HCT116 (cell line): ENCODE measurements at regions not wholly inside any gene's neighbourhood (a gene's known extent, or its start where the extent isn't known, plus 50 kb on each side); places are given as distances from the start of the nearest gene placed in this dataset.

Experiments
- ATAC-seq: fragments of 200-7000 bp; cut with Tn5 transposase; 2 replicates; pipeline ENCODE4 v1.9.1; 2020; ENCODE audit warnings: mild to moderate bottlenecking, moderate library complexity
- BruUV-seq: library from RNA; stranded (reverse); fragments of 400-500 nt; replicated peaks from 2 replicates; lab custom pipeline; 2021; lab: Mats Ljungman, UMichigan
- CTCF ChIA-PET: fragments of 300-600 bp; sonication (Branson Sonifier 250); formaldehyde crosslinking; loops from one replicate; lab custom pipeline; 2021; ENCODE audit warnings: antibody characterized with exemption; lab: Charles Lee
- POLR2A ChIA-PET: fragments of 300-600, 350-600 bp; sonication (Branson Sonifier 250); formaldehyde crosslinking; loops from one replicate; lab custom pipeline; 2021; ENCODE audit warnings: antibody characterized with exemption; lab: Charles Lee
- RAD21 ChIA-PET, 2 experiments: fragments of 300-600 bp; sonication (Branson Sonifier 250); formaldehyde crosslinking; loops; one replicate each; lab custom pipeline; 2023; ENCODE audit warnings: low total read pairs in 2 of 2; ENCODE audit not compliant: uncharacterized antibody in 2 of 2, unreplicated experiment in 2 of 2, low non-redundant PET in 1 of 2; lab: Charles Lee
- DNase-seq: peaks from one replicate; pipeline ENCODE4 v3.0.0-alpha.2; 2010; ENCODE audit warnings: low read depth, low spot score
- H2AFZ ChIP-seq: fragments of 200-600 bp; shearing (Covaris generic), sonication (generic); 2 replicates; pipeline ENCODE4 v1.6.1; 2017; ENCODE audit warnings: low read depth, mixed run types, mixed read lengths, antibody characterized with exemption, low read length; ENCODE audit not compliant: poor library complexity, severe bottlenecking
- H3K27ac ChIP-seq: 2 replicates; pipeline ENCODE4 v1.5.1; 2012; ENCODE audit warnings: low read depth, low read length
- H3K27me3 ChIP-seq: fragments of 200-600 bp; sonication (generic); 2 replicates; pipeline ENCODE4 v1.6.1; 2016; ENCODE audit warnings: mixed run types, low read length, mixed read lengths; ENCODE audit not compliant: insufficient read depth
- H3K36me3 ChIP-seq, 2 experiments: fragments of 200-500 bp in 1 of 2; fragments of 200-600 bp in 1 of 2; sonication (Bioruptor generic) in 1 of 2; sonication (generic) in 1 of 2; 2 replicates each; pipeline versions ENCODE4 v1.5.1 to v1.6.1; 2014 to 2016; ENCODE audit warnings: low read length in 2 of 2, inconsistent platforms in 1 of 2, mixed read lengths in 1 of 2, mixed run types in 1 of 2; ENCODE audit not compliant: insufficient read depth in 2 of 2, control insufficient read depth in 1 of 2
- H3K4me1 ChIP-seq, 2 experiments: fragments of 200-600 bp in 1 of 2; sonication (generic) in 1 of 2; 2 replicates each; pipeline versions ENCODE4 v1.5.1 to v1.6.1; 2012 to 2017; ENCODE audit warnings: low read length in 2 of 2, inconsistent platforms in 1 of 2, mild to moderate bottlenecking in 1 of 2, mixed read lengths in 1 of 2, mixed run types in 1 of 2, moderate library complexity in 1 of 2; ENCODE audit not compliant: insufficient read depth in 2 of 2, control insufficient read depth in 1 of 2
- H3K4me2 ChIP-seq: fragments of 200-600 bp; sonication (generic); 2 replicates; pipeline ENCODE4 v1.6.1; 2017; ENCODE audit warnings: mixed run types, low read length, mixed read lengths
- H3K4me3 ChIP-seq, 2 experiments: fragments of 200-600 bp in 1 of 2; sonication (generic) in 1 of 2; replicated peaks in 1 of 2; 2 replicates each; pipeline ENCODE4 v1.5.1; 2011 to 2016; ENCODE audit warnings: low read length in 2 of 2, control low read depth in 1 of 2, low read depth in 1 of 2, mild to moderate bottlenecking in 1 of 2, mixed read lengths in 1 of 2, mixed run types in 1 of 2
- H3K79me2 ChIP-seq: fragments of 200-600 bp; sonication (generic); 2 replicates; pipeline ENCODE4 v1.6.1; 2017; ENCODE audit warnings: mild to moderate bottlenecking, mixed run types, low read length, moderate library complexity, mixed read lengths; ENCODE audit not compliant: insufficient read depth
- H3K9ac ChIP-seq: fragments of 200-600 bp; sonication (generic); 2 replicates; pipeline ENCODE4 v1.6.1; 2016; ENCODE audit warnings: low read length, mixed read lengths
- H3K9me2 ChIP-seq: fragments of 200-600 bp; sonication (generic), shearing (Covaris generic); 2 replicates; pipeline ENCODE4 v1.6.1; 2017; ENCODE audit warnings: mixed run types, mild to moderate bottlenecking, moderate library complexity; ENCODE audit not compliant: insufficient read depth
- H3K9me3 ChIP-seq, 2 experiments: fragments of 200-500 bp in 1 of 2; fragments of 200-600 bp in 1 of 2; sonication (Bioruptor generic) in 1 of 2; sonication (generic) in 1 of 2; 2 replicates each; pipeline ENCODE4 v1.6.1; 2014 to 2017; ENCODE audit warnings: low read length in 2 of 2, mixed read lengths in 2 of 2, inconsistent platforms in 1 of 2, low read depth in 1 of 2, mild to moderate bottlenecking in 1 of 2, mixed run types in 1 of 2, moderate library complexity in 1 of 2; ENCODE audit not compliant: control insufficient read depth in 1 of 2, insufficient read depth in 1 of 2
- H4K20me1 ChIP-seq: fragments of 200-600 bp; sonication (generic), shearing (Covaris generic); 2 replicates; pipeline ENCODE4 v1.6.1; 2017; ENCODE audit warnings: mixed run types, mild to moderate bottlenecking, moderate library complexity; ENCODE audit not compliant: insufficient read depth
- CBX3 ChIP-seq: IDR thresholded peaks from 2 replicates; pipeline ENCODE4 v1.6.1; 2012; ENCODE audit warnings: low read depth
- EGR1 ChIP-seq: IDR thresholded peaks from 2 replicates; pipeline ENCODE4 v1.6.1; 2012; ENCODE audit warnings: low read depth
- ELF1 ChIP-seq: IDR thresholded peaks from 2 replicates; pipeline ENCODE4 v1.6.1; 2012; ENCODE audit warnings: low read depth, borderline replicate concordance
- EZH2 ChIP-seq: fragments of 200-600 bp; sonication (generic); IDR thresholded peaks from 2 replicates; pipeline ENCODE4 v1.6.1; 2017; ENCODE audit warnings: antibody characterized with exemption, mixed run types
- EZH2phosphoT487 ChIP-seq: fragments of 200-600 bp; IDR thresholded peaks from 2 replicates; pipeline ENCODE4 v1.6.1; 2018; ENCODE audit warnings: antibody characterized with exemption, borderline replicate concordance
- FOSL1 ChIP-seq: IDR thresholded peaks from 2 replicates; pipeline ENCODE4 v1.6.1; 2012; ENCODE audit warnings: low read depth
- JUND ChIP-seq: IDR thresholded peaks from 2 replicates; pipeline ENCODE4 v1.6.1; 2012
- MAX ChIP-seq: IDR thresholded peaks from 2 replicates; pipeline ENCODE4 v1.6.1; 2012
- POLR2A ChIP-seq: IDR thresholded peaks from 2 replicates; pipeline ENCODE4 v1.7.0; 2011; ENCODE audit warnings: borderline replicate concordance; ENCODE audit not compliant: insufficient read depth, insufficient read length; ENCODE audit errors: extremely low read depth
- POLR2AphosphoS5 ChIP-seq: IDR thresholded peaks from 2 replicates; pipeline ENCODE4 v1.6.1; 2011; ENCODE audit warnings: mild to moderate bottlenecking, low read depth, low read length, moderate library complexity
- RAD21 ChIP-seq: IDR thresholded peaks from 2 replicates; pipeline ENCODE4 v1.6.1; 2012; ENCODE audit warnings: low read depth, mild to moderate bottlenecking
- SIN3A ChIP-seq: IDR thresholded peaks from 2 replicates; pipeline ENCODE4 v1.6.1; 2012; ENCODE audit warnings: low read depth
- SP1 ChIP-seq: IDR thresholded peaks from 2 replicates; pipeline ENCODE4 v1.6.1; 2012; ENCODE audit warnings: low read depth
- SRF ChIP-seq: IDR thresholded peaks from 2 replicates; pipeline ENCODE4 v1.6.1; 2012; ENCODE audit warnings: low read depth
- TCF7L2 ChIP-seq: IDR thresholded peaks from 2 replicates; pipeline ENCODE4 v1.7.0; 2011; ENCODE audit warnings: borderline replicate concordance, inconsistent platforms; ENCODE audit not compliant: insufficient read depth, insufficient read length; ENCODE audit errors: extremely low read depth
- YY1 ChIP-seq: IDR thresholded peaks from 2 replicates; pipeline ENCODE4 v1.6.1; 2011; ENCODE audit warnings: low read length, low read depth, moderate library complexity, mild to moderate bottlenecking; ENCODE audit not compliant: insufficient replicate concordance; ENCODE audit errors: extremely low read depth
- ZFX ChIP-seq: fragments of 450-650 bp; IDR thresholded peaks from 2 replicates; pipeline ENCODE4 v1.6.1; 2017
- ZNF274 ChIP-seq: fragments of 200-500 bp; sonication (Bioruptor generic); IDR thresholded peaks from 2 replicates; pipeline ENCODE4 v1.6.1; 2014; ENCODE audit warnings: mild to moderate bottlenecking, low read depth, low read length, inconsistent platforms
- intact Hi-C: fragments of 100-400 bp; cut with micrococcal nuclease; formaldehyde crosslinking; loops from 2 replicates; pipeline ENCODE4 v1.10.0; 2022
- TF ChIP-seq, protein P1 (sequence below), 3 experiments: fragments of 200-600 bp in 1 of 3; sonication (generic) in 1 of 3; IDR thresholded peaks in 2 of 3; conservative IDR thresholded peaks in 1 of 3; 2 replicates each; pipeline ENCODE4 v1.5.1; 2012 to 2017; ENCODE audit warnings: low read depth in 2 of 3, low read length in 2 of 3, antibody characterized with exemption in 1 of 3, borderline replicate concordance in 1 of 3, control low read depth in 1 of 3, mild to moderate bottlenecking in 1 of 3, mixed read lengths in 1 of 3, mixed run types in 1 of 3, moderate library complexity in 1 of 3; ENCODE audit not compliant: insufficient read depth in 1 of 3
- TF ChIP-seq, protein P2 (sequence below): IDR thresholded peaks from 2 replicates; pipeline ENCODE4 v1.6.1; 2011; ENCODE audit warnings: mild to moderate bottlenecking, low read length, moderate library complexity; ENCODE audit not compliant: insufficient replicate concordance; ENCODE audit errors: extremely low read depth

DNA sequence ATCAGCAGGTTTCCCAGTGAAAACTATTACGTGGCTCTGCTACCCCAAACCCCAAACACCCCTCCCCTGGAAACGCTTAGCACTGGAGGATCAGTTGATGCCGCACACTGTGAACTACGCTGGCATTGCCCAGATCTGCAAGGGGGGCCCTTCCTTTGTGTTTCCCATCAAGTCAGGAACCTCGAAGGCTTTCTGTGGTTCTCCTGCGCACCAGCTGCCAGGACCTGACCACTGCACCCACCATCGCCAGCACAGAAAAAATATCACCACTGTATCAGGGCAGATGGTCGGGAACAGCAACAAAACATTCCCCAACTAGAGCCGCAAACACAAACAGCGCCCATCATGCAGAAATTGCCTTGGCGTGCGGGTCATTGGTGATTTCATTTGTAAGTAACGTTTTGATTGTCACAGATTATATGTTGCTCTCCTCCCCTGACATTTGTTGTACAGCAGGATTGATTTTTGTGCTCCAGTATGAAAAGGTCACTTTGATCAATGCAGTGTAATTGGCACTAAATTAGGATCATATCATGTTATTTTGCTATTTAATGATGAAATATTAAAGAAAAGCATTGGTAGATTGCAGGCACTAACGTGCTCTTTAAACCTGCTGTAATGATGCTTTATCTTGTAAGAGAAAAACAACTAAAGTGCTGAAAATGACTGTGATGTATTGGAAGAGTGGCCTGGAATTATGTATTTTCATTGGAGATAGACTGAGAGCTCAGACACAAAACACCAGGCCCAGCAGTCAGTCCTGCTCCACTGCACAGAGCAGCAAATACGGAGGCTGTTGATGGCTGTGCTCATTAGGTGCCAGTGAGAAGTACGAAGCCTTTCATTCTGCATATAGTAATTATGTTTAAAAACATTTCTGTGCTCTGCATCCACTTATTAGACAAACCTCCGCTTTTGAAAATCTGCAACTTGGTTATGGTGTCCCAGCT is 833.2 kb upstream of the SALL3 start (continued):
- TF ChIP-seq POLR2AphosphoS5 (no peak), FOSL1 (no peak), SP1 (no peak)
- TF ChIP-seq, all 23 proteins: peak for 0

DNA sequence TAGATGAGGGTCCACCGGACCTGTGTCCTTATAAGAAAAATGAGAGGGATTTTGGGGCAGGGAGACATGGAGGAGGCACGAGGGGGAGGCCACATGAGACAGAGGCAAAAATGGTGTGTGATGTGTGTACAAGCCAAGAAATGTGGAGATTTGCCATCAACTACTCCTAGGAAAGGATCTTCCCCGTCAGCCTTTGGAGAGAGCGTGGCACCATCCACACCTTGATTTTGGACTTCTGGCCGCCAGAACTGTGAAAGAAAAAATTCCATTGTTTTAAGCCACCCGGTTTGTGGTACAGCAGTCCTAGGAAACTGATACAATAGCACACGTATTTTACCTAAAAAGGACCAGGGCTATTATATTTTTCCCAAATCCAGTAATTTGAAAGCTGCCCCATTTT is 829.0 kb upstream of the SALL3 start:
- H4K20me1 ChIP-seq = no peaks in the 10 kb centered on the region
- CTCF ChIA-PET = no interaction called here
- H3K79me2 ChIP-seq = no peaks in the 10 kb centered on the region
- intact Hi-C loops = no loop called here
- BruUV-seq = no TSS peak
- peaks cover 20 to 24% of the 10 kb centered on the region in 2 experiments; a peak in 3 of 4 replicates for H3K9me3 ChIP-seq
- H3K4me1 ChIP-seq = no peaks in the 10 kb centered on the region
- no peaks in the 10 kb centered on the region for H3K9me2 ChIP-seq
- DNase-seq (no peak), ATAC-seq (no peak)
- H3K27me3 ChIP-seq = no peaks in the 10 kb centered on the region
- H3K4me3 ChIP-seq = no peak overlapping the region
- POLR2A ChIA-PET = no interaction called here
- RAD21 ChIA-PET = no interaction called here
- H3K9ac ChIP-seq = no peak overlapping the region
- H3K4me2 ChIP-seq = no peak overlapping the region
- H3K27ac ChIP-seq = no peak overlapping the region
- no peaks in the 10 kb centered on the region for H3K36me3 ChIP-seq
- H2AFZ ChIP-seq = no peak overlapping the region
- TF ChIP-seq ZNF274 (no peak), POLR2A (no peak), JUND (no peak), EGR1 (no peak), YY1 (no peak), SP1 (no peak), SIN3A (no peak), ZFX (no peak), EZH2phosphoT487 (no peak), SRF (no peak), POLR2AphosphoS5 (no peak), CBX3 (no peak), MAX (no peak), EZH2 (no peak), TCF7L2 (no peak), RAD21 (no peak), ELF1 (no peak)
- TF ChIP-seq, protein P1, sequence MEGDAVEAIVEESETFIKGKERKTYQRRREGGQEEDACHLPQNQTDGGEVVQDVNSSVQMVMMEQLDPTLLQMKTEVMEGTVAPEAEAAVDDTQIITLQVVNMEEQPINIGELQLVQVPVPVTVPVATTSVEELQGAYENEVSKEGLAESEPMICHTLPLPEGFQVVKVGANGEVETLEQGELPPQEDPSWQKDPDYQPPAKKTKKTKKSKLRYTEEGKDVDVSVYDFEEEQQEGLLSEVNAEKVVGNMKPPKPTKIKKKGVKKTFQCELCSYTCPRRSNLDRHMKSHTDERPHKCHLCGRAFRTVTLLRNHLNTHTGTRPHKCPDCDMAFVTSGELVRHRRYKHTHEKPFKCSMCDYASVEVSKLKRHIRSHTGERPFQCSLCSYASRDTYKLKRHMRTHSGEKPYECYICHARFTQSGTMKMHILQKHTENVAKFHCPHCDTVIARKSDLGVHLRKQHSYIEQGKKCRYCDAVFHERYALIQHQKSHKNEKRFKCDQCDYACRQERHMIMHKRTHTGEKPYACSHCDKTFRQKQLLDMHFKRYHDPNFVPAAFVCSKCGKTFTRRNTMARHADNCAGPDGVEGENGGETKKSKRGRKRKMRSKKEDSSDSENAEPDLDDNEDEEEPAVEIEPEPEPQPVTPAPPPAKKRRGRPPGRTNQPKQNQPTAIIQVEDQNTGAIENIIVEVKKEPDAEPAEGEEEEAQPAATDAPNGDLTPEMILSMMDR (IDR thresholded peaks at IDR 0.05 in 2 of 3, conservative IDR thresholded peaks at IDR 0.05 in 1 of 3; ENCODE audit: borderline replicate concordance in 1 of 3, insufficient read depth in 1 of 3, low read depth in 2 of 3, low read length in 2 of 3) = no peak
- TF ChIP-seq, protein P2, sequence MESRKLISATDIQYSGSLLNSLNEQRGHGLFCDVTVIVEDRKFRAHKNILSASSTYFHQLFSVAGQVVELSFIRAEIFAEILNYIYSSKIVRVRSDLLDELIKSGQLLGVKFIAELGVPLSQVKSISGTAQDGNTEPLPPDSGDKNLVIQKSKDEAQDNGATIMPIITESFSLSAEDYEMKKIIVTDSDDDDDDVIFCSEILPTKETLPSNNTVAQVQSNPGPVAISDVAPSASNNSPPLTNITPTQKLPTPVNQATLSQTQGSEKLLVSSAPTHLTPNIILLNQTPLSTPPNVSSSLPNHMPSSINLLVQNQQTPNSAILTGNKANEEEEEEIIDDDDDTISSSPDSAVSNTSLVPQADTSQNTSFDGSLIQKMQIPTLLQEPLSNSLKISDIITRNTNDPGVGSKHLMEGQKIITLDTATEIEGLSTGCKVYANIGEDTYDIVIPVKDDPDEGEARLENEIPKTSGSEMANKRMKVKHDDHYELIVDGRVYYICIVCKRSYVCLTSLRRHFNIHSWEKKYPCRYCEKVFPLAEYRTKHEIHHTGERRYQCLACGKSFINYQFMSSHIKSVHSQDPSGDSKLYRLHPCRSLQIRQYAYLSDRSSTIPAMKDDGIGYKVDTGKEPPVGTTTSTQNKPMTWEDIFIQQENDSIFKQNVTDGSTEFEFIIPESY = no peak
